Spinal cord (tissue), 9 donors: ENCODE measurements at regions not wholly inside any gene's neighbourhood (a gene's known extent, or its start where the extent isn't known, plus 50 kb on each side); places are given as distances from the start of the nearest gene placed in this dataset.

Experiments used
- DNase-seq, 6 donors: peaks; one replicate each; pipeline versions ENCODE4 v3.0.0 to v3.0.0-alpha.2; 2013 to 2015; ENCODE audit warnings: low spot score in 6 of 6, low read depth in 4 of 6
- H3K27ac ChIP-seq: one replicate; pipeline ENCODE4 v1.5.1; 2013; ENCODE audit warnings: low read depth, low read length, control low read depth
- H3K27me3 ChIP-seq: one replicate; pipeline ENCODE4 v1.6.1; 2013; ENCODE audit warnings: low read length; ENCODE audit not compliant: control insufficient read depth, insufficient read depth
- H3K36me3 ChIP-seq: one replicate; pipeline ENCODE4 v1.6.1; 2013; ENCODE audit warnings: low read length; ENCODE audit not compliant: control insufficient read depth, insufficient read depth
- H3K4me1 ChIP-seq: one replicate; pipeline ENCODE4 v1.6.1; 2013; ENCODE audit warnings: low read length; ENCODE audit not compliant: control insufficient read depth, insufficient read depth
- H3K4me3 ChIP-seq: one replicate; pipeline ENCODE4 v1.5.1; 2013; ENCODE audit warnings: low read depth, low read length, control low read depth
- H3K9me3 ChIP-seq: one replicate; pipeline ENCODE4 v1.6.1; 2013; ENCODE audit warnings: low read length; ENCODE audit not compliant: control insufficient read depth, insufficient read depth
- WGBS: methylation state at CpG from one replicate; pipeline ENCODE4 v1.1.5; 2013; ENCODE audit warnings: missing lambda C conversion rate; ENCODE audit not compliant: insufficient coverage; 5-methylcytosine and 5-hydroxymethylcytosine counted together
- donor health status: healthy.

GRCh38 chr13:22489771-22490170, 691.0 kb upstream of the SGCG start:
- no CpG with 5 or more reads among the region's 2 CpGs for WGBS
- no peak for DNase-seq
- H3K27ac ChIP-seq, result no peak overlapping the region
- no peaks in the 10 kb centered on the region for H3K36me3 ChIP-seq
- no peaks in the 10 kb centered on the region for H3K27me3 ChIP-seq
- H3K4me1 ChIP-seq, result no peaks in the 10 kb centered on the region
- H3K4me3 ChIP-seq, result no peak overlapping the region
- no peaks in the 10 kb centered on the region for H3K9me3 ChIP-seq

- Histone ChIP-seq H3K4me1 (peaks cover 3% of the 10 kb centered on the region), H3K9me3 (no peaks in the 10 kb centered on the region), H3K27ac (no peak overlapping the region), H3K36me3 (no peaks in the 10 kb centered on the region), H3K27me3 (no peaks in the 10 kb centered on the region), H3K4me3 (no peak overlapping the region)
- no peak for DNase-seq
- WGBS, result 52% methylated on average over 2 of the region's 4 CpGs
Measured at GRCh38 chr13:22495819-22496218, 685.0 kb upstream of the SGCG start.

- H3K4me3 ChIP-seq, result no peak overlapping the region
- no peaks in the 10 kb centered on the region for H3K36me3 ChIP-seq
- H3K27ac ChIP-seq, result no peak overlapping the region
- no peak for DNase-seq
- no peaks in the 10 kb centered on the region for H3K9me3 ChIP-seq
- H3K4me1 ChIP-seq, result peaks cover 3% of the 10 kb centered on the region
- WGBS, result 89% methylated on average over 14 of the region's 17 CpGs
- H3K27me3 ChIP-seq, result no peaks in the 10 kb centered on the region
Measured at GRCh38 chr13:22496803-22497508, 683.8 kb upstream of the SGCG start.

- no peak overlapping the region for H3K27ac ChIP-seq
- H3K9me3 ChIP-seq, result no peaks in the 10 kb centered on the region
- WGBS, result 55% methylated on average over 3 of the region's 16 CpGs
- H3K36me3 ChIP-seq, result no peaks in the 10 kb centered on the region
- peak in 1 of 6 donors; percentile 32 for DNase-seq
- H3K4me3 ChIP-seq, result no peak overlapping the region
- no peaks in the 10 kb centered on the region for H3K27me3 ChIP-seq
- peaks cover 3% of the 10 kb centered on the region for H3K4me1 ChIP-seq
Measured at GRCh38 chr13:22497991-22498780, 682.6 kb upstream of the SGCG start.

- no peak overlapping the region for H3K27ac ChIP-seq
- H3K9me3 ChIP-seq, result no peaks in the 10 kb centered on the region
- H3K27me3 ChIP-seq, result no peaks in the 10 kb centered on the region
- DNase-seq, result peak in 1 of 6 donors; percentile 48
- H3K36me3 ChIP-seq, result no peaks in the 10 kb centered on the region
- peaks cover 3% of the 10 kb centered on the region for H3K4me1 ChIP-seq
- no peak overlapping the region for H3K4me3 ChIP-seq
Measured at GRCh38 chr13:22499919-22500318, 680.9 kb upstream of the SGCG start.

- H3K9me3 ChIP-seq, result no peaks in the 10 kb centered on the region
- WGBS, result 50% methylated on average over 1 of the region's 4 CpGs
- DNase-seq, result peak in 1 of 6 donors; percentile 28
- no peak overlapping the region for H3K27ac ChIP-seq
- no peaks in the 10 kb centered on the region for H3K27me3 ChIP-seq
- no peaks in the 10 kb centered on the region for H3K4me1 ChIP-seq
- H3K36me3 ChIP-seq, result no peaks in the 10 kb centered on the region
- H3K4me3 ChIP-seq, result no peak overlapping the region
Measured at GRCh38 chr13:22505489-22505888, 675.3 kb upstream of the SGCG start.

- Histone ChIP-seq H3K27ac (peak overlapping the region; percentile 64), H3K27me3 (no peaks in the 10 kb centered on the region), H3K4me1 (no peaks in the 10 kb centered on the region), H3K36me3 (no peaks in the 10 kb centered on the region), H3K9me3 (no peaks in the 10 kb centered on the region), H3K4me3 (no peak overlapping the region)
- peak in 3 of 6 donors; percentile 11 to 51 (median 51) for DNase-seq
- WGBS, result 11% methylated on average over 8 of the region's 8 CpGs
Measured at GRCh38 chr13:22506096-22506691, 674.6 kb upstream of the SGCG start.

- WGBS, result 58% methylated on average over 2 of the region's 3 CpGs
- no peak overlapping the region for H3K27ac ChIP-seq
Measured at GRCh38 chr13:22517544-22517943, 663.2 kb upstream of the SGCG start.

GRCh38 chr13:22536851-22537250, 643.9 kb upstream of the SGCG start:
- H3K4me1 ChIP-seq, result no peaks in the 10 kb centered on the region
- DNase-seq, result no peak
- 100% methylated on average over 1 of the region's 4 CpGs for WGBS
- no peak overlapping the region for H3K4me3 ChIP-seq
- no peaks in the 10 kb centered on the region for H3K36me3 ChIP-seq
- H3K27me3 ChIP-seq, result no peaks in the 10 kb centered on the region
- H3K27ac ChIP-seq, result no peak overlapping the region
- peaks cover 2% of the 10 kb centered on the region for H3K9me3 ChIP-seq

More at GRCh38 chr13:22517544-22517943, 663.2 kb upstream of the SGCG start:
- H3K9me3 ChIP-seq, result no peaks in the 10 kb centered on the region
- H3K4me1 ChIP-seq, result no peaks in the 10 kb centered on the region
- no peaks in the 10 kb centered on the region for H3K27me3 ChIP-seq
- no peak overlapping the region for H3K4me3 ChIP-seq
- DNase-seq, result no peak
- H3K36me3 ChIP-seq, result no peaks in the 10 kb centered on the region
